GM10266 (cell line): ENCODE measurements at regions not wholly inside any gene's neighbourhood (a gene's known extent, or its start where the extent isn't known, plus 50 kb on each side); places are given as distances from the start of the nearest gene placed in this dataset.

Source experiments
- DNase-seq: peaks from one replicate; pipeline ENCODE4 v3.0.0; 2012; ENCODE audit errors: extremely low spot score
- TF ChIP-seq, protein P1 (sequence below): IDR thresholded peaks from 2 replicates; pipeline ENCODE4 v1.5.1; 2012; ENCODE audit warnings: mild to moderate bottlenecking, low read depth; ENCODE audit not compliant: control insufficient read depth, insufficient read depth; ENCODE audit errors: missing control alignments

DNA sequence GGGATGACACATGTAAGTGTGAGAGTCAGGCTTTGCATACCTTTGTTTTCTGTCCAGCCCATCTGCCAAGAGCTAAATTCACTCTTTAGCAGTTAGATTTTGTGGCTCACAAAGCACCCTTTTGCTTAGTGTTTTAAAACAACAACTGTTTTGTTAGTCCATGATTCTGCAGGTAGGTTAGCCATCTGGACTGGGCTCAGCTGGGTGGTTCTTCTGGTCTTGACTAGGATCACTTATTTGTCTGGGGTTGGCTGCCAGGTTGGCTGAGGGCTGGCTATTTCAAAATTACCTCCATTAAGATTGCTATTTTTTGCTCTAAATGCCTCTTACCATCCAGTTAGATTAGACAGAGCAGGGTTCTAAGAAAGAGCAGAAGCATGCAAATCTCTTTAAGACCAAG, 489.3 kb downstream of the BTBD3 start:
- TF ChIP-seq, protein P1, sequence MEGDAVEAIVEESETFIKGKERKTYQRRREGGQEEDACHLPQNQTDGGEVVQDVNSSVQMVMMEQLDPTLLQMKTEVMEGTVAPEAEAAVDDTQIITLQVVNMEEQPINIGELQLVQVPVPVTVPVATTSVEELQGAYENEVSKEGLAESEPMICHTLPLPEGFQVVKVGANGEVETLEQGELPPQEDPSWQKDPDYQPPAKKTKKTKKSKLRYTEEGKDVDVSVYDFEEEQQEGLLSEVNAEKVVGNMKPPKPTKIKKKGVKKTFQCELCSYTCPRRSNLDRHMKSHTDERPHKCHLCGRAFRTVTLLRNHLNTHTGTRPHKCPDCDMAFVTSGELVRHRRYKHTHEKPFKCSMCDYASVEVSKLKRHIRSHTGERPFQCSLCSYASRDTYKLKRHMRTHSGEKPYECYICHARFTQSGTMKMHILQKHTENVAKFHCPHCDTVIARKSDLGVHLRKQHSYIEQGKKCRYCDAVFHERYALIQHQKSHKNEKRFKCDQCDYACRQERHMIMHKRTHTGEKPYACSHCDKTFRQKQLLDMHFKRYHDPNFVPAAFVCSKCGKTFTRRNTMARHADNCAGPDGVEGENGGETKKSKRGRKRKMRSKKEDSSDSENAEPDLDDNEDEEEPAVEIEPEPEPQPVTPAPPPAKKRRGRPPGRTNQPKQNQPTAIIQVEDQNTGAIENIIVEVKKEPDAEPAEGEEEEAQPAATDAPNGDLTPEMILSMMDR = no peak
- no peak for DNase-seq

GRCh38 chr20:12409501-12409900, 491.8 kb downstream of the BTBD3 start:
- DNase-seq = no peak
- TF ChIP-seq, protein P1 = no peak

DNA sequence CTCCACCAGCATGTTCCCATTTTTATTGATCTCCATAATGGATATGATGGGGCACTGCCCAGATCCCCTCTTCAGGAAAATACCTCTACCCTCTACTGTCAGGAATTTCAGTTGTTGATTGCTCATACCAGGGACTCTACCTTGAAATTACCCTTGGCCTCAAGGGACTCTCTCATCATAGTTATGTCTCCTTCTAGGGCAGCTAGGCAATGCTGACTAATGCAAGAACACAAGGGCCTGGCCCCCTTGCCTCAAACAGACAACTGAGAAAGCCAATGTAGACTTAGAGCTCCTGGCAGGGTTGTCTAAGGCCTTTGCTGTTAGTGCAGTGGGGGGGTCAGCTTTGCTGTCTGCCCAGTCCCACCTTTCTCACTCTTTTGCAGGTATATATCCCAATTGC, 493.1 kb downstream of the BTBD3 start:
- TF ChIP-seq, protein P1 = no peak
- DNase-seq = no peak

DNA sequence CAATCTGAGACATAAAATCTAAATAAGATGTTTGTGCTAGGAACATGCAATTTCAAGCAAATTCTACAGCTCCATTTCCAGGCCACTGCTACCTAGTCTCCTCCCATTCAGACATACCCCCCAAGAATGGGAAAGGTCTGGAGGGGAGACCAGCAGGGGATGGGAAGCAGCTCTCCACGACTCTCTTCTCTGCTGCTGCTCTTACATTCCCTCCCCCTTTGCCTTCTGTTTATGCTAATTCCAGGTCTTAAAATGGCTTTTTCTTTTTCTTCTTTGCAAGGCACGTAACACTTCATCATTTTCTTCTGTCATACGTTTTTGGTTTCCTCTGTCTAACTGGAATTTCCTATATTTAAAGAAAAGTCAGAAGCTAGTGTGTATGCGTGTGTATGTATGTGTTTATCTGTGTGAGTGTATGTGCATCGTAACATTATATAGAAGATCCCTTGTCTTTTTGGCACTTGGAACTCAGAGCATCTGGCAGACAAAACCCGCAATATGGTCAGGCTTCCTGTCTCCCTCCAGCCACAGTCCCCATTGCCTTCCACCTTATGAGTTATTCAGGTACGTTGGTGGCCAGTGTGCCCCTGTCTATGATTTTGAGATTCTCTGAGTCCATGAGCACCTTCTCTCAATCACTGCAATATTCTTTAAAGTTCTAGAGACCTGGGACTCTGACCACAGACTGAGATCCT, 493.7 kb downstream of the BTBD3 start:
- TF ChIP-seq, protein P1 = no peak
- DNase-seq = no peak

DNA sequence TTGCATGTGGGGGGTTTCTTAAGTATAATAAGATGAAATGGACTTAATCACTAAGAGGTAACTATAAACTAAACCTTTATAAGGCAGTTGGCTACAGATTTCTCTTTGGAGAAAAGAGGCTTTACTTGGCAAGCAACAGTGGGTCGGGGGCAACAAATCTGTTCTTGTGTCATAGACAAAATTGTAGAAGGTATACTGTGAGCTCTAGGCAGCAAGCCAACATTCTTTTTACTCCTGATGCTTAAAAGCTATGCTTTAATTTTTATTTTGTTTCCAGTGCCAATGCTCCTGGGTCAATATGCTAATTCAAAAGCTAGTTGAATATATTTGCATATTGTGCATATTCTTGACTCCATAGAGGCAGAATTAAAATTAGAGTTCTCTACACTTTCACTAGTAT, 495.4 kb downstream of the BTBD3 start:
- DNase-seq = no peak
- TF ChIP-seq, protein P1 = no peak

DNA sequence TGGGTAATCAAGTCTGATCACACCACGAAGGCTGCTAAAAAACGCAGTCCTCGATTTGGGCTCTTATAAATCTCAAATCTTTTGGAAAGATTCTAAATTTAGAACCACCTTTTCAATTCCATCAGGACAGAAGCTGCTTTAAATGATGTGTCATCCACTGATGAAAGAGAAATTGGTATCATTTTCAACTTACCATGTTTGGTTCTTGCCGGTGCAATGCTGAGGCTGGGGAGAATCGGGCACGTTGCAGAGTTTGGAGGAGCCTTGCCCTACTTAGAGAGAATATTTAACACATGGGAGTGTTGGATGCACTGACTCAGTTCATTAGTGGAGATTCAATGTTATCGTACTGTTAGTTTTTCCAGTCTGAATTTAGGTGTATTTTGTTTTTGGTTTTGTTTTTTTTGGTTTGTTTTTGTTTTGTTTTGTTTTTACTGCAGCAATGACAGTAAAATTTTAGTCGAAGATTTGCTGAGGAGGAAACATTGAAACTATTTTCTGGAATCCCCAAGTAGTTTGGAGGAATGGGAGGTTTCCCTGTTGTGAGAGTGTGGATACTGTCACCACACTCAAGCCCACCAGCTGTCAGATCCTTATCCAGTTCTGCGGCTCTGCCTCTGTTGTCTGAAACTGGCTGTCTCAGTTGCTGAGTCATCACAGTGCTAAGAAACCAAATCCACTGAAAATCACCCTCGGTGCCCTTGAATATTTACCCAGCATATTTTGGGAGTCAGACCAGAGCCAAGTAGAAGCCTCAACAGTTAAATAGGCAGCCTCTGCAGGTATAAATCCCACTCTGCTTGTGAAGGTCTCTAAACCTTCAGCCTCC, 497.0 kb downstream of the BTBD3 start:
- DNase-seq = no peak

More for the DNA sequence above, 497.0 kb downstream of the BTBD3 start:
- TF ChIP-seq, protein P1 = no peak
